ENCODE measurements at regions not wholly inside any gene's neighbourhood (a gene's known extent, or its start where the extent isn't known, plus 50 kb on each side); places are given as distances from the start of the nearest gene placed in this dataset. TPM values are rescaled to one million over a fixed set of nuclear protein-coding genes. Genes with fewer than 3 reads are reported as not detected.

DNA sequence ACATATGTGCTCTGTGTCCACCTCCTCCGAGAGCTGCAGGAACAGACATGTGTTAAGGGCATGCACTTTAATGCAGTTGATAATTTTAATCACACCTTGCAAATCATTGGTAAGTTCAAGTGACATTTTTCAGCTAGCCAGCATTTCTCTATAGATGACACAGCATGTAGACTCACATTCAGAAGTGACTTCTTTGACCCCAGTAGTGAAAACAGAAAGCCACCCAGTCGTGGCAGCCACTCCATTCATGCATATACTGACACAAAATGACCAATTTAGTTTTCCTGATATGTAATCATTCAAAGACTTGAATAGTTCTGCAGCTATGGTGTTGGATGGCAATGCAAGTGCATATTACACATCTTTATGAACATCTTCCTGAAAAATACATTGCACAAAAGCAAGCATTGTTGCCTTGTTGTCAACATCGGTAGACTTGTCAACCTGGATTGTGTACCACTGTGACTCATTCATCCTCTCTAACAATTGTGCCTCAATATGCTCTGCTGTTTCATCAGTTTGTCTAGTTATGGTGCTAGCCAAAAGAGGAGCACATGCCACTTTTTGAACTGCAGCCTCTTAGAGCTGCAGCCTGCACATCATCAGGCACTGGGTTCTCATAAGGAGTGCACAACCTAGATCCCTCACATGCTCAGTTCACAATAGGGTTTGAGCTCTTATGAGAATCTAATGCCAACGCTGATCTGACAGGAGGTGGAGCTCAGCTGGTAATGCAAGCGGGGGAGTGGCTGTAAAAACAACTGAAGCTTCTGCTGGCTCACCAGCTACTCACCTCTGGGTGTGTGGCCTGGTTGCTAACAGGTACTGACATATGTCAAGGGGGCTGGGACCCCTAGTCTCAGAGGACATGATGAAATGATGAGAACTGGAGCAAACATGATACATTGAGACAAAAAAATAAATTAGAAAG is 622.0 kb downstream of the PYDC2 start:
- TF ChIP-seq, protein P1, sequence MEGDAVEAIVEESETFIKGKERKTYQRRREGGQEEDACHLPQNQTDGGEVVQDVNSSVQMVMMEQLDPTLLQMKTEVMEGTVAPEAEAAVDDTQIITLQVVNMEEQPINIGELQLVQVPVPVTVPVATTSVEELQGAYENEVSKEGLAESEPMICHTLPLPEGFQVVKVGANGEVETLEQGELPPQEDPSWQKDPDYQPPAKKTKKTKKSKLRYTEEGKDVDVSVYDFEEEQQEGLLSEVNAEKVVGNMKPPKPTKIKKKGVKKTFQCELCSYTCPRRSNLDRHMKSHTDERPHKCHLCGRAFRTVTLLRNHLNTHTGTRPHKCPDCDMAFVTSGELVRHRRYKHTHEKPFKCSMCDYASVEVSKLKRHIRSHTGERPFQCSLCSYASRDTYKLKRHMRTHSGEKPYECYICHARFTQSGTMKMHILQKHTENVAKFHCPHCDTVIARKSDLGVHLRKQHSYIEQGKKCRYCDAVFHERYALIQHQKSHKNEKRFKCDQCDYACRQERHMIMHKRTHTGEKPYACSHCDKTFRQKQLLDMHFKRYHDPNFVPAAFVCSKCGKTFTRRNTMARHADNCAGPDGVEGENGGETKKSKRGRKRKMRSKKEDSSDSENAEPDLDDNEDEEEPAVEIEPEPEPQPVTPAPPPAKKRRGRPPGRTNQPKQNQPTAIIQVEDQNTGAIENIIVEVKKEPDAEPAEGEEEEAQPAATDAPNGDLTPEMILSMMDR (IDR thresholded peaks at IDR 0.05; ENCODE audit: insufficient read depth, low read depth, low read length) = no peak
- DNase-seq (ENCODE audit: low read depth) = no peak
- H3K4me3 ChIP-seq (ENCODE audit: low read depth, low read length) = no peak overlapping the region

Small RNA genes lying in the stretch of these regions (small RNA-seq; reads per million reads assigned to genes)
- gene RF00019 = not detected
